WTC11 (cell line): ENCODE measurements at regions not wholly inside any gene's neighbourhood (a gene's known extent, or its start where the extent isn't known, plus 50 kb on each side); places are given as distances from the start of the nearest gene placed in this dataset.

Experiments
- ATAC-seq: fragments of 200-7000 bp; cut with Tn5 transposase; 2 replicates; pipeline ENCODE4 v1.10.0; 2021; ENCODE audit warnings: mild to moderate bottlenecking, moderate library complexity
- CTCF ChIA-PET: fragments of 300-600 bp; sonication (Branson Sonifier 250); formaldehyde crosslinking; loops from one replicate; lab custom pipeline; 2021; ENCODE audit warnings: antibody characterized with exemption; lab: Charles Lee
- POLR2A ChIA-PET: fragments of 350-600 bp; sonication (Branson Sonifier 250); formaldehyde crosslinking; loops from one replicate; lab custom pipeline; 2021; ENCODE audit warnings: antibody characterized with exemption; lab: Charles Lee
- DNase-seq: peaks from one replicate; pipeline ENCODE4 v3.0.0; 2021; ENCODE audit warnings: low spot score
- H3K27ac Mint-ChIP-seq: 2 replicates; pipeline ENCODE4 v1.8.0; 2021; ENCODE audit warnings: mixed read lengths
- H3K27me3 Mint-ChIP-seq: 2 replicates; pipeline ENCODE4 v1.8.0; 2021; ENCODE audit warnings: low read depth, mild to moderate bottlenecking, moderate library complexity, mixed read lengths
- H3K36me3 Mint-ChIP-seq: 2 replicates; pipeline ENCODE4 v1.8.0; 2021; ENCODE audit warnings: mixed read lengths
- H3K4me1 Mint-ChIP-seq: 2 replicates; pipeline ENCODE4 v1.8.0; 2022; ENCODE audit warnings: mixed read lengths
- H3K4me3 Mint-ChIP-seq: 2 replicates; pipeline ENCODE4 v1.8.0; 2021; ENCODE audit warnings: mild to moderate bottlenecking, moderate library complexity, mixed read lengths
- H3K9me3 Mint-ChIP-seq: 2 replicates; pipeline ENCODE4 v1.8.0; 2021; ENCODE audit warnings: mixed read lengths
- AR ChIP-seq: fragments of 250-450 bp; sonication (Bioruptor Pico); IDR thresholded peaks from 2 replicates; pipeline ENCODE4 v1.9.0; 2021; ENCODE audit warnings: mild to moderate bottlenecking
- ARID4B ChIP-seq: sonication (generic); formaldehyde crosslinking; IDR thresholded peaks from 2 replicates; pipeline ENCODE4 v1.8.0; 2023; ENCODE audit warnings: missing genetic modification reagents, mild to moderate bottlenecking, borderline replicate concordance
- ATF1 ChIP-seq: sonication (generic); formaldehyde crosslinking; IDR thresholded peaks from 2 replicates; pipeline ENCODE4 v1.8.1; 2023; ENCODE audit warnings: mild to moderate bottlenecking, moderate library complexity, missing genetic modification reagents
- CBFB ChIP-seq: sonication (generic); formaldehyde crosslinking; IDR thresholded peaks from 2 replicates; pipeline ENCODE4 v1.8.1; 2022; ENCODE audit warnings: mild to moderate bottlenecking, low read depth, missing genetic modification reagents
- ELF4 ChIP-seq: sonication (generic); formaldehyde crosslinking; IDR thresholded peaks from 2 replicates; pipeline ENCODE4 v1.8.1; 2022; ENCODE audit warnings: low read depth, mild to moderate bottlenecking, moderate library complexity, missing genetic modification reagents
- EMX1 ChIP-seq: fragments of 250-450 bp; sonication (Bioruptor Pico); IDR thresholded peaks from 2 replicates; pipeline ENCODE4 v1.8.0; 2021; ENCODE audit warnings: mild to moderate bottlenecking
- ETV6 ChIP-seq: sonication (generic); formaldehyde crosslinking; IDR thresholded peaks from 2 replicates; pipeline ENCODE4 v1.8.1; 2022; ENCODE audit warnings: mild to moderate bottlenecking, missing genetic modification reagents
- FOXJ3 ChIP-seq: sonication (generic); formaldehyde crosslinking; IDR thresholded peaks from 2 replicates; pipeline ENCODE4 v1.9.0; 2021; ENCODE audit warnings: missing genetic modification reagents, mild to moderate bottlenecking, borderline replicate concordance
- GTF2I ChIP-seq: fragments of 250-450 bp; sonication (Bioruptor Pico); conservative IDR thresholded peaks from 2 replicates; pipeline ENCODE4 v1.4.0; 2021; ENCODE audit warnings: mild to moderate bottlenecking
- JUN ChIP-seq: sonication (generic); formaldehyde crosslinking; IDR thresholded peaks from 2 replicates; pipeline ENCODE4 v1.8.0; 2023; ENCODE audit warnings: mild to moderate bottlenecking, missing genetic modification reagents
- MLX ChIP-seq: sonication (generic); formaldehyde crosslinking; IDR thresholded peaks from 2 replicates; pipeline ENCODE4 v1.8.1; 2023; ENCODE audit warnings: mild to moderate bottlenecking, missing genetic modification reagents, moderate library complexity
- MYBL2 ChIP-seq: sonication (generic); formaldehyde crosslinking; IDR thresholded peaks from 2 replicates; pipeline ENCODE4 v1.8.1; 2023; ENCODE audit warnings: mild to moderate bottlenecking, moderate library complexity, missing genetic modification reagents
- NR2C2 ChIP-seq: sonication (generic); formaldehyde crosslinking; IDR thresholded peaks from 2 replicates; pipeline ENCODE4 v1.8.0; 2022; ENCODE audit warnings: mild to moderate bottlenecking, missing genetic modification reagents
- PRRX2 ChIP-seq: fragments of 250-450 bp; sonication (Bioruptor Pico); IDR thresholded peaks from 2 replicates; pipeline ENCODE4 v1.8.0; 2021; ENCODE audit warnings: mild to moderate bottlenecking
- TEAD4 ChIP-seq: sonication (generic); formaldehyde crosslinking; IDR thresholded peaks from 2 replicates; pipeline ENCODE4 v1.8.0; 2022; ENCODE audit warnings: mild to moderate bottlenecking, missing genetic modification reagents
- ZMAT4 ChIP-seq: fragments of 250-450 bp; sonication (Bioruptor Pico); IDR thresholded peaks from 2 replicates; pipeline ENCODE4 v1.9.0; 2021; ENCODE audit warnings: mild to moderate bottlenecking
- ZNF423 ChIP-seq: fragments of 250-450 bp; sonication (Bioruptor Pico); IDR thresholded peaks from 2 replicates; pipeline ENCODE4 v2.1.2; 2022; ENCODE audit warnings: mild to moderate bottlenecking, moderate library complexity
- TF ChIP-seq, protein P1 (sequence below): sonication (generic); formaldehyde crosslinking; IDR thresholded peaks from 2 replicates; pipeline ENCODE4 v1.8.1; 2023; ENCODE audit warnings: mild to moderate bottlenecking, missing genetic modification reagents
- TF ChIP-seq, protein P2 (sequence below): sonication (generic); formaldehyde crosslinking; IDR thresholded peaks from 2 replicates; pipeline ENCODE4 v1.8.1; 2023; ENCODE audit warnings: mild to moderate bottlenecking, missing genetic modification reagents
- TF ChIP-seq, protein P3 (sequence below): sonication (generic); formaldehyde crosslinking; IDR thresholded peaks from 2 replicates; pipeline ENCODE4 v1.8.1; 2022; ENCODE audit warnings: missing genetic modification reagents, borderline replicate concordance

DNA sequence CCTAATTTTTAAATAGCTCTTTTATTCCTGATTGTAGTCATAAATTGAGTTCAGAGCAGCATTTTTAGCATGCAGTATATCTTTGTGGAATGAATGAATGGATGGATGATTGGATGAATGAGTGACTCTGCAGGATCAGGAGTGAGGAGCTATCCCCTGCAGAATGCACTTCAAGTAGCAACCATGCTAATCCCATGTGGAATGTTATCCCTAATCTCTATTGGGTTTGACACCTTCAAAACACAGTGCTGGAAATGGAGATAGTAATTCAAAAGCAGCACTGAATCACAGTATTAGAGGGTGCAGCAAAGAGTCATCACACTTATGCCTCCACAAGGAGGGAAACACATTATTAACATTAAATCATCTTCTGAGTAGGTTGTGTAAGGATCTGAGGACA lies 501.9 kb downstream of the SHISA9 start (continued):
- TF ChIP-seq FOXJ3 (CRISPR knock-in tag) (no peak), PRRX2 (CRISPR knock-in tag) (no peak)
- TF ChIP-seq, all 79 proteins: peak for 0

GRCh38 chr16:13414154-13414553 lies 505.8 kb upstream of the ERCC4 start:
- H3K4me1 Mint-ChIP-seq, result peaks cover 18% of the 10 kb centered on the region
- TF ChIP-seq TEAD4 (CRISPR knock-in tag) (no peak), AR (CRISPR knock-in tag) (no peak), MYBL2 (no peak), GTF2I (CRISPR knock-in tag) (no peak), ELF4 (CRISPR knock-in tag) (no peak), JUN (CRISPR knock-in tag) (no peak), NR2C2 (no peak), CBFB (CRISPR knock-in tag) (no peak), ETV6 (CRISPR knock-in tag) (no peak), ARID4B (CRISPR knock-in tag) (no peak), ZMAT4 (CRISPR knock-in tag) (no peak)
- TF ChIP-seq, protein P1, sequence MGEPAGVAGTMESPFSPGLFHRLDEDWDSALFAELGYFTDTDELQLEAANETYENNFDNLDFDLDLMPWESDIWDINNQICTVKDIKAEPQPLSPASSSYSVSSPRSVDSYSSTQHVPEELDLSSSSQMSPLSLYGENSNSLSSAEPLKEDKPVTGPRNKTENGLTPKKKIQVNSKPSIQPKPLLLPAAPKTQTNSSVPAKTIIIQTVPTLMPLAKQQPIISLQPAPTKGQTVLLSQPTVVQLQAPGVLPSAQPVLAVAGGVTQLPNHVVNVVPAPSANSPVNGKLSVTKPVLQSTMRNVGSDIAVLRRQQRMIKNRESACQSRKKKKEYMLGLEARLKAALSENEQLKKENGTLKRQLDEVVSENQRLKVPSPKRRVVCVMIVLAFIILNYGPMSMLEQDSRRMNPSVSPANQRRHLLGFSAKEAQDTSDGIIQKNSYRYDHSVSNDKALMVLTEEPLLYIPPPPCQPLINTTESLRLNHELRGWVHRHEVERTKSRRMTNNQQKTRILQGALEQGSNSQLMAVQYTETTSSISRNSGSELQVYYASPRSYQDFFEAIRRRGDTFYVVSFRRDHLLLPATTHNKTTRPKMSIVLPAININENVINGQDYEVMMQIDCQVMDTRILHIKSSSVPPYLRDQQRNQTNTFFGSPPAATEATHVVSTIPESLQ, result no peak
- ChIA-PET POLR2A (no interaction called here), CTCF (interaction anchor here (1.3 kb wide), 1 partner anchor 48 kb away, joined by 3 read pairs; no protein-coding TSS in a partner anchor)
- peaks cover 10% of the 10 kb centered on the region for H3K9me3 Mint-ChIP-seq
- H3K27ac Mint-ChIP-seq, result no peak overlapping the region; the same call in 1 of the 2 replicates
- H3K4me3 Mint-ChIP-seq, result no peak overlapping the region
- no peaks in the 10 kb centered on the region for H3K27me3 Mint-ChIP-seq
- DNase-seq (no peak), ATAC-seq (no peak)
- H3K36me3 Mint-ChIP-seq, result peaks cover 33% of the 10 kb centered on the region

DNA sequence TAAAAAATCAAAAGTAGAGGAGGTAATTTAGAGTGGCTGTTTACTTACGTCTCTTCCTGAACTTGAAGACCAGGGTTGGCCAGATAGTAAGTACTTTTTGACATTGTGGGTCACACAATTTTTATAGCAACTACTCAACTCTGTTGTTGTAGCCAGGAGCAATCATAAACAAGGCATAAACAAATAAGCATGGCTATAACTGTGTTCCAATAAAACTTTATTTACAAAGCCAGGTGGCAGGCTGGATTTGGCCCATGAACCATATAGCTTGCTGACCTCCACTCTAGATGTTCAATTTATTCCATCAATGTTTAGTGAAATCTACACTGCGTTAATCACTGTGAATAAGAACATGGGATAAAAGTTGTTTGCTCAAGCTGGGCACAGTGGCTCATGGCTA lies 500.4 kb upstream of the ERCC4 start:
- H3K4me1 Mint-ChIP-seq, result peaks cover 14% of the 10 kb centered on the region
- DNase-seq (no peak), ATAC-seq (no peak)
- no peak overlapping the region for H3K27ac Mint-ChIP-seq
- peaks cover 27% of the 10 kb centered on the region for H3K36me3 Mint-ChIP-seq
- H3K27me3 Mint-ChIP-seq, result no peaks in the 10 kb centered on the region
- CTCF ChIA-PET, result no interaction called here
- H3K9me3 Mint-ChIP-seq, result peaks cover 10% of the 10 kb centered on the region
- no peak overlapping the region for H3K4me3 Mint-ChIP-seq
- POLR2A ChIA-PET, result no interaction called here
- TF ChIP-seq MLX (CRISPR knock-in tag), result no peak
- TF ChIP-seq, protein P2, sequence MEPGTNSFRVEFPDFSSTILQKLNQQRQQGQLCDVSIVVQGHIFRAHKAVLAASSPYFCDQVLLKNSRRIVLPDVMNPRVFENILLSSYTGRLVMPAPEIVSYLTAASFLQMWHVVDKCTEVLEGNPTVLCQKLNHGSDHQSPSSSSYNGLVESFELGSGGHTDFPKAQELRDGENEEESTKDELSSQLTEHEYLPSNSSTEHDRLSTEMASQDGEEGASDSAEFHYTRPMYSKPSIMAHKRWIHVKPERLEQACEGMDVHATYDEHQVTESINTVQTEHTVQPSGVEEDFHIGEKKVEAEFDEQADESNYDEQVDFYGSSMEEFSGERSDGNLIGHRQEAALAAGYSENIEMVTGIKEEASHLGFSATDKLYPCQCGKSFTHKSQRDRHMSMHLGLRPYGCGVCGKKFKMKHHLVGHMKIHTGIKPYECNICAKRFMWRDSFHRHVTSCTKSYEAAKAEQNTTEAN (CRISPR knock-in tag), result no peak
- TF ChIP-seq, protein P3, sequence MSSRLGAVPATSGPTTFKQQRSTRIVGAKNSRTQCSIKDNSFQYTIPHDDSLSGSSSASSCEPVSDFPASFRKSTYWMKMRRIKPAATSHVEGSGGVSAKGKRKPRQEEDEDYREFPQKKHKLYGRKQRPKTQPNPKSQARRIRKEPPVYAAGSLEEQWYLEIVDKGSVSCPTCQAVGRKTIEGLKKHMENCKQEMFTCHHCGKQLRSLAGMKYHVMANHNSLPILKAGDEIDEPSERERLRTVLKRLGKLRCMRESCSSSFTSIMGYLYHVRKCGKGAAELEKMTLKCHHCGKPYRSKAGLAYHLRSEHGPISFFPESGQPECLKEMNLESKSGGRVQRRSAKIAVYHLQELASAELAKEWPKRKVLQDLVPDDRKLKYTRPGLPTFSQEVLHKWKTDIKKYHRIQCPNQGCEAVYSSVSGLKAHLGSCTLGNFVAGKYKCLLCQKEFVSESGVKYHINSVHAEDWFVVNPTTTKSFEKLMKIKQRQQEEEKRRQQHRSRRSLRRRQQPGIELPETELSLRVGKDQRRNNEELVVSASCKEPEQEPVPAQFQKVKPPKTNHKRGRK (CRISPR knock-in tag), result no peak
- TF ChIP-seq ATF1, result no peak
- no peak for TF ChIP-seq EMX1
- TF ChIP-seq ZNF423 (CRISPR knock-in tag), result no peak
